ENCODE measurements at regions not wholly inside any gene's neighbourhood (a gene's known extent, or its start where the extent isn't known, plus 50 kb on each side); places are given as distances from the start of the nearest gene placed in this dataset.

- TF ChIP-seq CTCF (conservative IDR thresholded peaks at IDR 0.05; ENCODE audit: low read depth, low read length) (no peak), POLR2A (IDR thresholded peaks at IDR 0.05; ENCODE audit: low read depth, low read length) (no peak), BHLHE40 (IDR thresholded peaks at IDR 0.05; ENCODE audit: low read depth, low read length) (no peak), USF2 (IDR thresholded peaks at IDR 0.05; ENCODE audit: low read depth, low read length) (no peak), SMC3 (IDR thresholded peaks at IDR 0.05; ENCODE audit: low read depth, low read length) (no peak), RAD21 (IDR thresholded peaks at IDR 0.05; ENCODE audit: low read length) (no peak), MAFK (IDR thresholded peaks at IDR 0.05; ENCODE audit: low read depth, low read length) (no peak), CEBPB (IDR thresholded peaks at IDR 0.05; ENCODE audit: low read depth, low read length) (no peak), MXI1 (IDR thresholded peaks at IDR 0.05; ENCODE audit: borderline replicate concordance, low read depth, low read length) (no peak), MAZ (IDR thresholded peaks at IDR 0.05; ENCODE audit: borderline replicate concordance, low read depth, low read length) (no peak), ELK1 (IDR thresholded peaks at IDR 0.05; ENCODE audit: borderline replicate concordance, low read depth, low read length) (no peak), CHD1 (IDR thresholded peaks at IDR 0.05; ENCODE audit: low read depth, low read length) (no peak), RFX5 (IDR thresholded peaks at IDR 0.05; ENCODE audit: low read depth, low read length) (no peak), NFE2L2 (IDR thresholded peaks at IDR 0.05; ENCODE audit: low read depth, low read length) (no peak)
Measured at GRCh38 chr3:182342252-182342651, 451.1 kb upstream of the ATP11B start.
